Activated T-cell treated with anti-CD3 and anti-CD28 coated beads, Interleukin-2, amount 50 U/mL, for 24 hours (primary cell): ENCODE measurements at regions not wholly inside any gene's neighbourhood (a gene's known extent, or its start where the extent isn't known, plus 50 kb on each side); places are given as distances from the start of the nearest gene placed in this dataset.

Experiments
- DNase-seq: peaks from one replicate; pipeline ENCODE4 v3.0.0-alpha.2; 2020
- H3K27ac Mint-ChIP-seq: 2 replicates; pipeline ENCODE4 v1.8.0; 2020; ENCODE audit warnings: mild to moderate bottlenecking, mixed read lengths
- H3K27me3 Mint-ChIP-seq: 2 replicates; pipeline ENCODE4 v1.8.0; 2020; ENCODE audit warnings: mixed read lengths
- H3K36me3 Mint-ChIP-seq: 2 replicates; pipeline ENCODE4 v1.8.0; 2020; ENCODE audit warnings: low read depth, mixed read lengths
- H3K4me1 Mint-ChIP-seq: 2 replicates; pipeline ENCODE4 v1.8.0; 2020; ENCODE audit warnings: low read depth, mixed read lengths
- H3K4me3 Mint-ChIP-seq: 2 replicates; pipeline ENCODE4 v1.8.0; 2020; ENCODE audit warnings: mild to moderate bottlenecking, moderate library complexity, mixed read lengths
- H3K9me3 Mint-ChIP-seq: 2 replicates; pipeline ENCODE4 v1.8.0; 2020; ENCODE audit warnings: mixed read lengths

DNA sequence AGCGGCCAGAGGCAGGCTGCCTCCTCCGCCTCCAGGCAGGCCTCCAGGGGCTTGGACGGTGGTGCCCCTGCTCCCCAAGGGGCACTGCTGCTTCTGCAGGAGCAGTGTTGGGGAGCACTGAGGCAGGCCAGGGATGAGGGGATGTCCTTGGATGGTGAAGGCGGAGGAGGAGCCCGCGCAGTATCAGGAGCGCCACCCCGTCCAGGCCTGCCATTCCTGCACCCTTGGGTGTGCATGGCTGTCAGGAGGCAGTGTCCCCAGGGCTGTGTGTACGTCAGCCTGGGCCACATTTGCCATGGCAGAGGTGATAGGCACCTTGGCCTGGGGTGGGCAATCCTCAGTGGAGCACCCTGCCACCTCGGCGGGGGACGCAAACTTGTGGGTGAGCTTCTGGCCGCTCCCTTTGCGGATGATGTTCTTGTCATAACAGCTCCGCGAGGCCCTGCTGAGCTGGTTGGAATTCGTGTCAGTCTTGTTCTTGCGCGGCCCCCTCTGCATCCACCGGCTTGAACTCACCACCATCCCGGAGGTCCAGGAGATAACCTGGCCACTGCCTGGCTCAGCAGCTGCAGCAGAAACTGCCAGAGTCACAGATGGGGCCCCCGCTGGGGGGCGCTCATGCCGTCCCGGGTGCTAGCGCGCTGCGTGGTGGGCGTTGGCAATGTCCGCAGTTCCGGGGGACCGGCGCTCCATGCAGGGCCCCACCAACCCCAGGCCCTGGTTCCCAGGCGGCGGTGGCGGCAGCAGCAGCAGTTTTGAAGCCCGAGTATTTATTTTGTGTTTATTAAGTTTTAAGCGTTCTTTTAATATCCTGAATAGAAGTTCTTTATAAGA, 182.3 kb upstream of the ADCY1 start:
- no peaks in the 10 kb centered on the region for H3K4me1 Mint-ChIP-seq
- no peak overlapping the region for H3K27ac Mint-ChIP-seq
- H3K27me3 Mint-ChIP-seq = no peaks in the 10 kb centered on the region
- peaks cover 13% of the 10 kb centered on the region for H3K9me3 Mint-ChIP-seq
- no peak overlapping the region for H3K4me3 Mint-ChIP-seq
- no peak for DNase-seq
- H3K36me3 Mint-ChIP-seq = no peaks in the 10 kb centered on the region

DNA sequence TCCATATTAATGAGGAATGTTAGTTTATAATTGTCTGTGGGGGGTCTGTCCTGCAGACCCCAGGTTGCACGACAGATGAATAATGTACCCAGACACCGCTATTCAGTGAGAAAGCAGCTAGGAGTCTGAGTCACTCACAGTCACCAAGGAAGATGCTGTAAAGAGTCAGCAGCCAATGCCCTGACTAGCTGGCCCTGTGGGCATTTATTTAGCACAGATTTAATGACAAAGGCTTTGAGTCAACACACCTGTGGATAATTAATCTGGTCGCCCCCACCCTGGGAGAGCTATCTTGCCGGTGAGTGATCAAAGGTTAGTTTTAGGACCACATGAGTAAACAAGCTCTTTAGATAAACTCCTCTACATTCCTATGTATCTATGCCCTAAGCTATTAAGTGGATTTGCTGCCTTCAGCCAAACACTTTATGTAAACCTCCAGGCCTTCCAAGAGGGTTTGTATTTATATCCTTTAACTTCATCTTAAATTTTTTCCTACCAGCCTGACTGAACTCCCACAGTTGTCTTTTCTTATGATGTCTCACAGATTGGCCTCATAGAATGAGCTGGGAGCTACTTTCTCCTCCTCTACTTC, 180.0 kb upstream of the ADCY1 start:
- H3K27ac Mint-ChIP-seq = no peak overlapping the region
- H3K4me3 Mint-ChIP-seq = no peak overlapping the region
- H3K9me3 Mint-ChIP-seq = peaks cover 13% of the 10 kb centered on the region
- H3K4me1 Mint-ChIP-seq = no peaks in the 10 kb centered on the region
- H3K27me3 Mint-ChIP-seq = peaks cover 3% of the 10 kb centered on the region
- DNase-seq = no peak
- H3K36me3 Mint-ChIP-seq = no peaks in the 10 kb centered on the region

DNA sequence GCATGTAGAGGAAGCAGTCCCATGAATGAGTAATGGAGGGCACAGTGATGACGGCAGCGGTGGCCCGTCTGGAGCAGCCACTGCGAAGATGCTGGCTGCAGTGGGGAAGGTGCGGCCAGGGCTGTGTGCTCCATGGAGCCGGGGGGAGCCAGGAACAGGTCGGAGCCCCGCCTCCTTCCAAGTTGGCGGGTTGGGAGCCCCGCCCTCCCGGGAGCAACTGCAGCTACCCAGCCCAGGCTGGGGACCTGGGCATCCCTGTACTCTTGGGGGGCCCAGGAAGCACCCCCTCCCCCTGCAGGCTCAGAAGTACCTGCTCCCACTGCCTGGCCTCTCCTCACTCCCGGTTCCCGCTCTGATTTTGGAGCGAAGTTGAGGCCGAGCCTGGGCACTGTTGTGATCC, 175.1 kb upstream of the ADCY1 start:
- Mint-ChIP-seq H3K36me3 (no peaks in the 10 kb centered on the region), H3K4me3 (no peak overlapping the region), H3K27me3 (peaks cover 13% of the 10 kb centered on the region), H3K27ac (no peak overlapping the region), H3K9me3 (peaks cover 14% of the 10 kb centered on the region), H3K4me1 (peaks cover 8% of the 10 kb centered on the region)
- DNase-seq = no peak

DNA sequence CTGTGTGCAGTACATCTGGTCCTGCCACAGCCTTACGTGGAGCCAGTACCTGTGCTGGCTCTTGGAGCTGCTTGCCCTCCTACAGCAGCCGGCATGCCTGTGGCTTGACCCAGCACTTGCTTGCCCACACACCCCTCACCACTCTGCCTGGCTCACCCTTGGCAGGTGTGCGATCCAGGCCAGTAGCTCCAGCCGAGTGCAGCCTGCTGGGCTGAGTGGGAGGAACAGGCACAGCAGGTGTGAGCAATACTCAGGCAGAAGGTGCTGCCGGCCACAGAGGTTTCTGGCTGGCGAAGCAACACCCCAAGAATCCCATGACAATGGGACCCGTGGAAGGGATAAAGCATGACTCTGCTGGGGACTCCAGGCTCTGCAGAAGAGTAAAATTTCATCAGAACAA, 173.5 kb upstream of the ADCY1 start:
- Mint-ChIP-seq H3K9me3 (peaks cover 3% of the 10 kb centered on the region), H3K27ac (no peak overlapping the region), H3K27me3 (peaks cover 21% of the 10 kb centered on the region), H3K4me3 (no peak overlapping the region), H3K4me1 (peaks cover 8% of the 10 kb centered on the region), H3K36me3 (no peaks in the 10 kb centered on the region)
- DNase-seq = no peak

DNA sequence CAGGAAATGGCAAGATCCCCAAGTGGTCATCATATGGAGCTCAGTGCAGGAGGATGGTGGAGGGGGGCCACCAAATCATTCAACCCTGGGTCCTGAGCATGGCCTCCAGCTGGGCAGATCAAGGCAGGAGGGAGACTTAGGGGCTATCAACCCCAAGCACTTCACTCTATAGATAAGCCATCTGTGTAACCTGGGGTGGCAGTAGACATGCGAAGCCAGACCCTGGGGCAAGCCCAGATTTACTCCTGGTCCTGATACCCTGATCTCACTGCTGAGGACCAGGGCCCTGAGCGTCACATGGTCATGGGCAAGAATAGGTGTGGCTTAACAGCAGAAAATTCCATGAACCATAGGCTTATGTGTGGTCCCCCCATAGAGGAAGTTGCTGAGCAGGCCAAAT, 173.0 kb upstream of the ADCY1 start:
- no peaks in the 10 kb centered on the region for H3K36me3 Mint-ChIP-seq
- H3K4me3 Mint-ChIP-seq = no peak overlapping the region
- no peak overlapping the region for H3K27ac Mint-ChIP-seq
- H3K27me3 Mint-ChIP-seq = peaks cover 21% of the 10 kb centered on the region
- DNase-seq = no peak
- peaks cover 8% of the 10 kb centered on the region for H3K4me1 Mint-ChIP-seq
- peaks cover 3% of the 10 kb centered on the region for H3K9me3 Mint-ChIP-seq

DNA sequence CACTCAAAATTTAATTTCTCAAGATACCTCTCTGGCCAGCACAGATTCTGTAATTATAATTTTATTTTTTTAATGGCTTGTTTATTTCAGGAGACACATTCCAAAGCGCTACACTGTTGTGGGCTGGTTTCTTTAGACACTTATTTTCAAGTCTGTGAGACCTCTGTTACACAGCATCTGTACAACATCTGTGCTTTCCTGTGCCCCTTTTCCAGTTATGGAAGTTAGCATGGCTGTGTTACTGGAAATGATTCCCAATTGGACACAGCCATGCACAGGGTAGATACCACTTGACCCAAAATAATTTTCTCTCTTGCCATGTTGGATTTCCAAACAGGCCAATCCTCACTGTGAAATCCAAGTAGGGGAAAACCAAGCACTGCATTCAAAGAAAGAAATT, 172.3 kb upstream of the ADCY1 start:
- Mint-ChIP-seq H3K36me3 (no peaks in the 10 kb centered on the region), H3K4me3 (no peak overlapping the region), H3K4me1 (peaks cover 8% of the 10 kb centered on the region), H3K27ac (no peak overlapping the region), H3K9me3 (peaks cover 3% of the 10 kb centered on the region), H3K27me3 (peaks cover 21% of the 10 kb centered on the region)
- DNase-seq = no peak

DNA sequence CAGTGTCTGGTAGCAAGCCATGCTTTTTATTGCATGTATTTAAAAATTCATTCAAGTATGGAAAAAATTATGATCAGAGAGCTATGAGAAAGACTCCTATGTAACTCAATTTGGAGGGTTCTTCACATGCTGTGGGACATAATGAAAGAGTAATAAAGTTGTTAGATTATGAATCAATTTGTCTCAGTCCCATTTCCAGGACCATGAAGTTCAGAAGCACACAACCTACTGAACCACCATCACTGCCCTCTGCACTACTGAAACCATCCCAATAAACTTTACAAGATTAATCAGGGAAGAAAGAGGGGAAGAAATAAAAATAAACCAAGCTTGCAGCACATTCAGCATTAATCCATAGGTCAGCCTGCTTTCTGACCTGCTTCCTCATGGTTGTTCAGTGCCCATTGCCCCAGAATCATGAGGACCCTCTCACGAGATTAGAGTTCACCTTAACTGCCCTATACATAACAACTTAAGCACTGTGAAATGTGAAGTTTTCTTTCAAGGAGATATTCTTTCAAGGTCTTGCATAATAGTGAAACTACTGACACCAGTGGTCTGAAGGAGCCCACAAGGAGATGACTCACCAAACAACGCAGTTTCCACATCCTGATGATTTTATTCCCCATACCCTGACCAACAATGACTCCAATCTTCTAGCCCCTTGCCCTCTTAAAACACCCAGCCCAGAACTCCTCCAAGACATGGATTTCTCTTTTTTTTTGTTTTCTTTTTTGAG, 171.5 kb upstream of the ADCY1 start:
- H3K4me1 Mint-ChIP-seq = peaks cover 8% of the 10 kb centered on the region
- H3K9me3 Mint-ChIP-seq = peaks cover 3% of the 10 kb centered on the region
- no peaks in the 10 kb centered on the region for H3K36me3 Mint-ChIP-seq
- peaks cover 21% of the 10 kb centered on the region for H3K27me3 Mint-ChIP-seq
- DNase-seq = no peak
- no peak overlapping the region for H3K27ac Mint-ChIP-seq
- no peak overlapping the region for H3K4me3 Mint-ChIP-seq

DNA sequence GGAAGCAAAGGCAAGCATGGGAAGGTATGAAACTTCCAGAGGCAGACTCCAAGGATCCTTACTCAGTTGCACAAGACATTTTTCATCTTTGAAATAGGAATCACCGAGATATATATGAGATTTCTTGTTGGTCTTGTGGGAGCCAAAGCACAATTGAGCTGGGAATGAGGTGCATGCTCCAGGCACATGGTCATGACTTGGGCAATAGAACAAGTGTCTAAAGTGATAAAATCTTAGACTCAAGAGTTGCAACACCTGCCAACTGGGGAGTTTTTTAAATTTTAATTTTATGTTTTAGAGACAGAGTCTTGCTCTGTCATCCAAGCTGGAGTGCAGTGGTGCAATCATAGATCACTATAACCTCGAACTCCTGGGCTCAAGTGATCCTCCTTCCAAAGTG, 169.5 kb upstream of the ADCY1 start:
- Mint-ChIP-seq H3K27me3 (peaks cover 27% of the 10 kb centered on the region), H3K9me3 (peaks cover 3% of the 10 kb centered on the region), H3K4me1 (peaks cover 8% of the 10 kb centered on the region), H3K4me3 (no peak overlapping the region), H3K27ac (no peak overlapping the region), H3K36me3 (no peaks in the 10 kb centered on the region)
- no peak for DNase-seq

DNA sequence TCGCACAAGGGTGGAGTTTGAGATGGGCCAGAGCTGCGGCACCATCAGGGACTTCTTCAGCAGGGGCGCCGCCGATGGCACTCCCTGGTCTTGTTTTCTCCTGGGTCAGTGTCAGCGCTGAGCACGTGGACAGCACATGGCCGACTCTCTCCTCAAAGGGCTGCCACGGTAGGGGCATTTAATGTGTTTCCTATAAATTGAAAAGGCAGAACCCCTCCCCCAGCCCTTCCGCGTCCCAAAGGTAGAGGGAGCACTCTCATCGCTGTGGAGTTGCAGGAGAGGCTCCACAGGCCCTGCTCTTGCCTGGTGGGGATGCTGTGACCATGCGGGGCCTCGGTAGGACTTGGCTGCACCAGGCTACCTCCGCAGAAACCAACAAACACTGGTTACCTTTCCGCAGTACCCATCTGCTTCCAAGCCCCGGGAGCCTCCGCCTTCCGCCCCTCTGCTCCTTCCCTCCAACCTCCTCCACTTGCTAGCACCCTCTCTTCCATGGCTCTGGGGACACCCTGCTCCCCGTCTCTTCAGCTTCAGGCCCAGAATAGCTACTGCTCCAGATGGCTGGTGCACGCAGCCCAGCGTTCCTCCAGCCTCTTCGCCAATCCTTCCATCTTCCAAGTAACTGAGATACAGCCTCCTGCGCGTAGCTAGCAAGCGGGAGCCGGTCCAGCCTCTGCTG, 166.3 kb upstream of the ADCY1 start:
- Mint-ChIP-seq H3K27me3 (peaks cover 26% of the 10 kb centered on the region), H3K9me3 (peaks cover 5% of the 10 kb centered on the region), H3K4me1 (peaks cover 2% of the 10 kb centered on the region), H3K4me3 (no peak overlapping the region), H3K36me3 (no peaks in the 10 kb centered on the region), H3K27ac (no peak overlapping the region)
- DNase-seq = no peak

DNA sequence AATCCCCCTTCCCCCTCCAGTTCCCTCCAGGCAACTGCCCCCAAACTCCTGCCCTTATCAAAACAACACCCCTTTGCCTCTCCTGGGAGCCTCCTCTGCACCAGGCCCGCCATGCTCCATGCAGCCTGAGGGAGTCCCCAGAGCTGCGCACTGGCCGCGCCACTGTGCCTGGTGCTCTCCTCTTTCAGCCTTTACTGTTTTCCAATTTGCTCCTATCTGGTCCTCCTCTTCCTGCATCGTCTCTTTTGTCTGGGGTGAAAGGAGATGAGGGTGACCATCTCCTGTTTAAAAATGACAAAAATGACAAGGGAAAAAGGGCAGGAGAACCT, 165.8 kb upstream of the ADCY1 start:
- peaks cover 25% of the 10 kb centered on the region for H3K27me3 Mint-ChIP-seq
- no peaks in the 10 kb centered on the region for H3K36me3 Mint-ChIP-seq
- no peak for DNase-seq
- peaks cover 4% of the 10 kb centered on the region for H3K9me3 Mint-ChIP-seq
- H3K4me1 Mint-ChIP-seq = no peaks in the 10 kb centered on the region
- H3K27ac Mint-ChIP-seq = no peak overlapping the region
- no peak overlapping the region for H3K4me3 Mint-ChIP-seq

DNA sequence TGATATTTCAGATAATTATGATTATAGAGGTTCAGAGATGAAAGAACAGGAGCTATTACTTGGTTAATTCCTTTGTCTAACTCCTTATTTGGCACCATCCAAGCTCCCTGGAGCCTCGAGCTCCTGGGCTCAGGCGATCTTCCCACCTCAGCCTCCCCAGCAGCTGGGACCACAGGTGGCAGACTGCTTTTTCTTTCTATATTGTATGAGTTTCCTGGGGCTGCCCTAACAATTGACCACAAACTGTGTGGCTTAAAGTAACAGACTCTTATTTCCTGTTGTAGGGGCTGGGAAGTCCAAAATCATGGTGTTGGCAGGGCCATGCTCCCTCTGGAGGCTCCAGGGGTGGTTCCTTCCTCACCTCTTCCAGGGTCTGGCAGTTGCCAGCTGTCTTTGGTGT, 163.3 kb upstream of the ADCY1 start:
- Mint-ChIP-seq H3K27me3 (peaks cover 19% of the 10 kb centered on the region), H3K36me3 (no peaks in the 10 kb centered on the region), H3K4me1 (no peaks in the 10 kb centered on the region), H3K4me3 (no peak overlapping the region), H3K9me3 (peaks cover 4% of the 10 kb centered on the region), H3K27ac (no peak overlapping the region)
- DNase-seq = no peak

DNA sequence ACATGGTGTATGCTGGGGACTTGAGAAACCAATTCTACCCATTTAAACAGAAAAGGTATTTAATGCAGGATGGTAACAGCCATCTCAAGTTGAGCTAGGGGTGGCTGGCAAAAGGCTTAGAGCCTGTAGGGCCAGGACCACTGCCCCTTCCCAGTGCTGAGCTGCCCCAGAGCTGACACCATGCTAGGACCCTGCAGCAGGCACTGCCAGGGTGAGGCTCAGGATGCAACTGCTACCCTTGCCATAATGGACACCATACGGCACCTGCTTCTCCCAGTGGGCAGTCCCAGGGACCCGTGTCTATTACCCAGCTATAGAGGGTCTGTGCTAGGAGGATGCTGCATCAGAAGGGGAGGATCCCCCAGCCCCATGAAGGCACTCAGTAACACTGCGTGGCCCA, 160.7 kb upstream of the ADCY1 start:
- Mint-ChIP-seq H3K27me3 (peaks cover 14% of the 10 kb centered on the region), H3K4me1 (peaks cover 8% of the 10 kb centered on the region), H3K27ac (no peak overlapping the region), H3K4me3 (no peak overlapping the region), H3K36me3 (no peaks in the 10 kb centered on the region), H3K9me3 (peaks cover 4% of the 10 kb centered on the region)
- DNase-seq = no peak

DNA sequence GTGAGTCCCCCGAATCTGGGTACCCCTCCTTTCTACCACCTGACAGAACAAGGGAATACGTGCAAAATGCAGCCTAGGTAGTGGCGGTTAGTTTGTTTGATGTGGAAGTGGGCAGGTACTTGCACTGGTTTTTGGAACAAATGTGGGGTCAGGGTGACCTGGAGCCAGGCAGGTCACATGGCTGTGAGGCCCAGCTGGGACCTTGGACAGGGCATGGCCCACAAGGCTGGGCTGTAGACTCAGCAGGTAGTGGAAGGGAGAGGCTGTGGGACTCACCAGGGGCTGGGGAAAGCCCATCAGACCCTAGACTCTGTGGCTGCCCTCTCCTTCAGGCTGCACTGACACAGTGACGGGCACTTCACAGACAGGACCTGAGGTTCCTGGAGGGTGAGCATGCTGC, 159.9 kb upstream of the ADCY1 start:
- H3K27me3 Mint-ChIP-seq = peaks cover 10% of the 10 kb centered on the region
- no peak overlapping the region for H3K4me3 Mint-ChIP-seq

DNA sequence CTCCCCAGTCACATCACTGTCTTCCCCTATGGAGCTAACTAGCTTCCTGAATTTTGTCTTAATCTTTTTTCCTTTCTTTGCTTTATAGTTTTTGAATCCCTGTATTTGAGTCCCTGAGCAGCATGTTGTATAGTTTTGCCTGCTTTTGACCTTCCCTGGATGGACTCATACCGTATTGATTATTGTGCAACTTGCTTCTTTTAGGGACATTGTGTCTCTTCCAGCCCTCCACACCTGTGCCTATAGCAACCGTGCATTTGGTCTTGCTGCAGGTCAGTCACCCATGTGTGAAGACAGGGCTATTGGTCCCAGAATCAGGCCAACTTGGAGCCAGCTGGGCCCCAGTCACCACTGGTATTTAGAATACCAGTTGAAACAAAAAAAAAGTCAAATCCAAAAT, 158.9 kb upstream of the ADCY1 start:
- H3K4me3 Mint-ChIP-seq = no peak overlapping the region
- H3K9me3 Mint-ChIP-seq = peaks cover 4% of the 10 kb centered on the region
- no peak overlapping the region for H3K27ac Mint-ChIP-seq
- peaks cover 8% of the 10 kb centered on the region for H3K4me1 Mint-ChIP-seq
- H3K27me3 Mint-ChIP-seq = peaks cover 16% of the 10 kb centered on the region
- DNase-seq = no peak
- no peaks in the 10 kb centered on the region for H3K36me3 Mint-ChIP-seq

More for the DNA sequence above, 159.9 kb upstream of the ADCY1 start:
- Mint-ChIP-seq H3K36me3 (no peaks in the 10 kb centered on the region), H3K9me3 (peaks cover 4% of the 10 kb centered on the region), H3K27ac (no peak overlapping the region), H3K4me1 (peaks cover 8% of the 10 kb centered on the region)
- DNase-seq = no peak

DNA sequence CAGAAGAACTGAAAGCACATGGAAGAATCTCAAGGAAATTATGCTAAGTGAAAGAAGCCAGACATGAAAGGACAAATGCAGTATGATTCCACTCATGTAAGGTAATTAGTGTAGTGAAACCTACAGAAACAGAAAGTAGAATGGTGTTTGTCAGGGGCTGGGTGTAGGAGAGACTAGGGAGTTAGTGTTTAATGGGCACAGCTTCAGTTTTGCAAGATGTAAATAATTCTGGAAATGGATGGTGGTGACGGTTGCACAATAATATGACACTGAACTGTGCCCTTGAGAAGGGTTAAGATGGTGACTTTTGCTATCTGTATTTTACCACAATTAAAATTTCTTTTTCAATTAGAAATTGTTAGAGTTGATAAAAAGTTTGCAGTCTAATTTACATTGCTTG, 157.3 kb upstream of the ADCY1 start:
- H3K9me3 Mint-ChIP-seq = peaks cover 2% of the 10 kb centered on the region
- peaks cover 16% of the 10 kb centered on the region for H3K27me3 Mint-ChIP-seq
- H3K4me3 Mint-ChIP-seq = no peak overlapping the region
- no peak for DNase-seq
- no peak overlapping the region for H3K27ac Mint-ChIP-seq
- peaks cover 8% of the 10 kb centered on the region for H3K4me1 Mint-ChIP-seq
- no peaks in the 10 kb centered on the region for H3K36me3 Mint-ChIP-seq
